HEK293 (cell line): ENCODE measurements at regions not wholly inside any gene's neighbourhood (a gene's known extent, or its start where the extent isn't known, plus 50 kb on each side); places are given as distances from the start of the nearest gene placed in this dataset.

ENCODE experiments used
- BCL11A ChIP-seq: fragments of 450-650 bp; formaldehyde crosslinking; IDR thresholded peaks from 2 replicates; pipeline ENCODE4 v1.5.1; 2016; ENCODE audit warnings: low read depth, missing biosample characterization, missing genetic modification characterization
- CTCF ChIP-seq: fragments of 450-650 bp; formaldehyde crosslinking; IDR thresholded peaks from 2 replicates; pipeline ENCODE4 v1.5.1; 2016; ENCODE audit warnings: missing biosample characterization, missing genetic modification characterization
- GLIS2 ChIP-seq: fragments of 450-650 bp; formaldehyde crosslinking; IDR thresholded peaks from 2 replicates; pipeline ENCODE4 v1.5.1; 2016; ENCODE audit warnings: missing biosample characterization, missing genetic modification characterization
- ZNF76 ChIP-seq: fragments of 450-650 bp; formaldehyde crosslinking; IDR thresholded peaks from 2 replicates; pipeline ENCODE4; 2016; ENCODE audit warnings: low read depth, missing biosample characterization, missing genetic modification characterization, borderline replicate concordance
- ZSCAN18 ChIP-seq: fragments of 450-650 bp; formaldehyde crosslinking; IDR thresholded peaks from 2 replicates; pipeline ENCODE4 v1.5.1; 2016; ENCODE audit warnings: missing biosample characterization, missing genetic modification characterization

- TF ChIP-seq ZNF76 (no peak), BCL11A (tag by site-specific recombination) (no peak), CTCF (no peak), GLIS2 (tag by site-specific recombination) (no peak), ZSCAN18 (tag by site-specific recombination) (no peak)
Measured at GRCh38 chr6:94190030-94190429, 770.7 kb upstream of the EPHA7 start.
